PC-9 (cell line): ENCODE measurements at regions not wholly inside any gene's neighbourhood (a gene's known extent, or its start where the extent isn't known, plus 50 kb on each side); places are given as distances from the start of the nearest gene placed in this dataset.

Experiments
- EZH2 ChIP-seq: fragments of 200-600 bp; sonication (generic); IDR thresholded peaks from 2 replicates; pipeline ENCODE4 v1.8.0; 2017; ENCODE audit warnings: antibody characterized with exemption, low read depth
- TF ChIP-seq, protein P1 (sequence below): fragments of 200-600 bp; sonication (generic); conservative IDR thresholded peaks from 2 replicates; pipeline ENCODE4 v1.6.1; 2017; ENCODE audit warnings: mixed run types, antibody characterized with exemption, mild to moderate bottlenecking, moderate library complexity

DNA sequence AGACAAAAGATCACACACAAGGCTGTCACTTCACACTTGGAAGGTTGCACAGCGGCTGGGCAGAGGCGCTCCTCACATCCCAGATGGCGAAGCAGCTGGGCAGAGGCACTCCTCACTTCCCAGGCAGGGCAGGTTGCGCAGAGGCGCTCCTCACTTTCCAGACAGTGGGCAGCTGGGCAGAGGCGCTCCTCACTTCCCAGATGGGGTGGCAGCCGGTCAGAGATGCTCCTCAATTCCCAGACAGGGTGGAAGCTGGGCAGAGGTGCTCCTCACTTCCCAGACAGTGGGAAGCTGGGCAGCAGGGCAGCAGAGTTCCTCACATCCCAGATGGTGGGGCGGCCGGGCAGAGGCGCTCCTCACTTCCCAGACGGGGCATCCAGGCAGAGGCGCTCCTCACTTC is 199.2 kb downstream of the RTL9 start:
- no peak for TF ChIP-seq EZH2
- TF ChIP-seq, protein P1, sequence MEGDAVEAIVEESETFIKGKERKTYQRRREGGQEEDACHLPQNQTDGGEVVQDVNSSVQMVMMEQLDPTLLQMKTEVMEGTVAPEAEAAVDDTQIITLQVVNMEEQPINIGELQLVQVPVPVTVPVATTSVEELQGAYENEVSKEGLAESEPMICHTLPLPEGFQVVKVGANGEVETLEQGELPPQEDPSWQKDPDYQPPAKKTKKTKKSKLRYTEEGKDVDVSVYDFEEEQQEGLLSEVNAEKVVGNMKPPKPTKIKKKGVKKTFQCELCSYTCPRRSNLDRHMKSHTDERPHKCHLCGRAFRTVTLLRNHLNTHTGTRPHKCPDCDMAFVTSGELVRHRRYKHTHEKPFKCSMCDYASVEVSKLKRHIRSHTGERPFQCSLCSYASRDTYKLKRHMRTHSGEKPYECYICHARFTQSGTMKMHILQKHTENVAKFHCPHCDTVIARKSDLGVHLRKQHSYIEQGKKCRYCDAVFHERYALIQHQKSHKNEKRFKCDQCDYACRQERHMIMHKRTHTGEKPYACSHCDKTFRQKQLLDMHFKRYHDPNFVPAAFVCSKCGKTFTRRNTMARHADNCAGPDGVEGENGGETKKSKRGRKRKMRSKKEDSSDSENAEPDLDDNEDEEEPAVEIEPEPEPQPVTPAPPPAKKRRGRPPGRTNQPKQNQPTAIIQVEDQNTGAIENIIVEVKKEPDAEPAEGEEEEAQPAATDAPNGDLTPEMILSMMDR = no peak
